GM03348 (cell line): ENCODE measurements at regions not wholly inside any gene's neighbourhood (a gene's known extent, or its start where the extent isn't known, plus 50 kb on each side); places are given as distances from the start of the nearest gene placed in this dataset.

ENCODE experiments used
- DNase-seq: peaks from one replicate; pipeline ENCODE4 v3.0.0; 2012; ENCODE audit warnings: low spot score

DNA sequence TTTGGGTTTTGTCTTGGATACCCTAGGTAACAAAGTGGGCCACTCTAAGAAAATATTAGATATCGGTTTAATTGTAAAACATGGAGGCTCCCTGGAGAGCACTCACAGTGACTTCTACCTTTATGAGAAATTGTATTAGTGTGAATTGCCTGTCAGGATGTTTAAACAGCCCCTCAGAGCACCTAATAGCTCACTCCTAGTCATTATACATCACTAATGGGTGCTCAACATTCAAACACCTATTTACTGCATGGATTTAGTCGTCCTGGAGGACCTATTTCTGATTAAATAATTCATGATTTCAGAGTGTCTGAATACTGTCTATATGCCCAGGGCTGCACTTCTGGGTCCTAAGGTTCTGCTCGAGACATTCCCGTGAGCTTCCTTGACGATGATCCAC lies 430.2 kb upstream of the EEF2KMT start:
- DNase-seq, result no peak

DNA sequence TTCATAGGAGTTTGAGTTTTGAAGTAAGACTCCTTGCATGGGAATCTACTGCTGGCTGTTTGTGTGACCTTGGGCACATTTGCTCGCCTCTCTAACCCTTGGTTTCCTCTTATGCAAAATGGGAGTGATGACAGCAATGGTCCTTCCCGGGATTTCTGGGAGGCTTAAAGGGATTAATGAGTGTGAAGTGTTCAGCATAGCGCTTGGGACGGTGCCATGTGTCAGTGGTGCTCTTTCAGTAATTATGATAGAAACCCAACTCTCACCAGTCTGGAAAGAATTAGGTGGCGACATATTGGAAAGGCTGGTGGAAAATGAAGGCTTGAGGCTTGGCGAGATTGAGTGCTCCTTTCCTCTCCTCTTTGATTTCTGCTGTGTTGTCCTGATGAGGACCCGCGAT lies 429.2 kb upstream of the EEF2KMT start:
- no peak for DNase-seq

- DNase-seq, result no peak
Observed at GRCh38 chr16:5523829-5524228, 426.2 kb upstream of the EEF2KMT start.

- DNase-seq, result no peak
Observed at GRCh38 chr16:5516115-5516514, 418.5 kb upstream of the EEF2KMT start.

GRCh38 chr16:5512014-5512413 lies 414.4 kb upstream of the EEF2KMT start:
- DNase-seq, result no peak

DNA sequence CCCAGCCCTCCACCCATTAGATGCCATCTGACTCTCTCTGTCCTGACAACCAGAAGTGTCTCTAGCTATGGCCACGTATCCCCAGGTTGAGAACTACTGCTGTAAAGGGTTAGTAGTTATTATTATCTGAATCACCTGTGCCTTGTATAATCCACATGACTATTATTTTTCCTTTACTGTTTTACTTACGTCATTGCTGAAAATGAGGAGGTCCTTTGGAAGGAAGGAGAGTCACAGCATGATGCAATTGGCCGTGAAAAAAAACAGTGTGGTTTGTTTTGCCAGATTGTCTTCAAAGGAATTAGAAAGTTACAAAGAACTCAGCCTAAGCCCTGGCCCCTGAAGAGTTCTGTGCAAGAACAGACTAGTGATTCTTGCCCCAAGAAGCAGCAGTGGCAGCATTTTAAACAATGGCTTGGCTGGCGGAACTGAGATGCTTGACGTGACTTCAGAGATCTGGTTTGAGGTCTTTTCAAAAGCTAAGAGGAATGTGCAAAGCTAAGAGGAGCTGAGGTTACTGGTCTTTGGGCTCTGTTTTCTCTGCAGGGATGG lies 413.3 kb upstream of the EEF2KMT start:
- DNase-seq, result no peak

DNA sequence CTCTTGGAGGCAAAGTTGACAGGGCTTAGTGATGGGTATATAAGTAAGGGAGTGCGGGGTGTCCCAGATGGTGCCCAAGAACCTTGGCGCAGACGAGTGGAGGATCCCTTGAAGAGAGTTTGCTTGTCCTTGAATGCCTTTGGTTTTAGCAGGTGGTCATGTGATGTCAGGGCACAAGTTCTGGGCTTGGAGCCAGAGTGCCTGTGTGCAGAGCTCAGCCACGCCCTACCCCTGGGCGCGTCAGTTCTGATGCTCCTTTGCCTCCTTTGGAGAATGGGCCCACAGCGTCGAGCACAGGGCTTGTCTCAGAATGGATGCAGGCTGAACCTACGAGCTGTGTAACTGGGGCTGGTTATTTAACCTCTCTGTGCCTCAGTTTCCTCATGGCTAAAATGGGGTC lies 412.2 kb upstream of the EEF2KMT start:
- DNase-seq, result no peak

- DNase-seq, result no peak
Observed at GRCh38 chr16:5509336-5509735, 411.7 kb upstream of the EEF2KMT start.

DNA sequence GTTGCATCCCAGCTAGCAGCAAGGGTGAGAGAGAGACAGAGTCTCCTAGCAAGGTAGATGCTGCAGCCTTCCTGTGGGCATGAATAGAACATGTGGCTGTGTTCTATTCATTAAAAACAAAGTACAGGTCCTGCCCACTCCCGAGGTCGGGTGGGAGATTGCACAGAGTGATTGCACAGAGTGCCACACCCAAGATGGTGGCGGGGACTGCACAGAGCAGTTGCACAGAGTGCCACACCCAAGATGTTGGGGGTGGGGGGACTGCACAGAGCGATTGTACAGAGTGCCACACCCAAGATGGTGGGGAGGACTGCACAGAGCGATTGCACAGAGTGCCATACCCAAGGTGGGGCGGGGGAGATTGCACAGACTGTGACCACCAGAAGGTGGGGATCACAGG lies 410.8 kb upstream of the EEF2KMT start:
- DNase-seq, result no peak

DNA sequence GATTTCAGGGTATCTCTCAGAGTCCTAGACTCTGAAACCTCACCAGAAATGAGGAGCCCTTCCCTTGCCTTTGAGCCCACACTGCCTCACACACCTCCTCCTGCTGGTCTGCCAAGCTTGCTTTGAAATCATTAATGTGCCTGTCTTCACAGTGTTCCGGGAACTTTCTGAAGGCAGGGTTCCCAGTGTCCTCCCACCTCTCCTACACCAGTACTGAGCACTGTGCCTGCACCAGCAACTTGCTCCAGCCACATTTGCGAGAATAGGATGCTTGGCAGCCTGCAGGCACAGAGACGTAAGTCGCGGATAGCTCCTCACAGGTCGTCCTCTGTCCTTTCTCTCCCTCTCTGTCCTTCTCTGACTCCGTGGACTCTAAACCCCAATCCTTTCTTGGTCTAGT lies 408.4 kb upstream of the EEF2KMT start:
- DNase-seq, result no peak

DNA sequence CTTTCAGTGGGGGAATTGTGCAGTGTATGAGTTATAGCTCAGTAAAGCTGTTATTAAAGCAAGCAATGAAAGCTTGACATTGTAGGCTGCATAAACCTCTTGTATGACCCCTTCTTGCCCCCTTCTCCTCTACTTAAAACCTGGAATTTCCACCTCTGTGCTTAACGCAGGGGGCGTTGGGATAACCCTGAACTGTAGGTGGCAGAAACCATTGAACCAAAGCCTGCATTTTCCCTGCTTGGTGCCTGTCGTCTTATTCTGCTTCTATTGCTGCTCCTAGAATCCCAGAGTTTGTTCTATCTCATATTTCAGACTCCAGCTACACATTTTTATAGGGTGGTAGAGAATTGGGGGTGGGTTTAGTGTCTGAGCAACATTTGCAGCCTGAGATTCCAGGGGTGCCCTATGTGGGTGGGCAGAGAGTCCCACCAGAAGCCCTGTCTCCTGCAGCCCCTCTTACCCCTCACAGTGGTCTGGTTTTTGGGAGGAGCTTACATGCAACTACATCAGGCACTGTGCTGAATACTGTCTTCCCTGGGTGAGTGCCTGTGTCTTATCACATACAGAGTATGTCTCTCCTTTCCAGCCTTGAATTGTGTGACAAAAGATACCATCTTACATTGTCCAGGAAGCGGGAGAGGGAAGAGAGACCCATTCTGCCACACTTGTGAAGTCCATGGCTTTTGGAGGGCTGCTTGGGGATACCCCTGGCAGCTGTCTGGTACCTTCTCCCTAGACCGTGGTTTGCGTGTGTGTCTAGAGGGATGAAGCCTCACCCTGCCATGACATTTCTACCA lies 407.7 kb upstream of the EEF2KMT start:
- no peak for DNase-seq

GRCh38 chr16:5504064-5504781 lies 406.6 kb upstream of the EEF2KMT start:
- DNase-seq, result no peak

DNA sequence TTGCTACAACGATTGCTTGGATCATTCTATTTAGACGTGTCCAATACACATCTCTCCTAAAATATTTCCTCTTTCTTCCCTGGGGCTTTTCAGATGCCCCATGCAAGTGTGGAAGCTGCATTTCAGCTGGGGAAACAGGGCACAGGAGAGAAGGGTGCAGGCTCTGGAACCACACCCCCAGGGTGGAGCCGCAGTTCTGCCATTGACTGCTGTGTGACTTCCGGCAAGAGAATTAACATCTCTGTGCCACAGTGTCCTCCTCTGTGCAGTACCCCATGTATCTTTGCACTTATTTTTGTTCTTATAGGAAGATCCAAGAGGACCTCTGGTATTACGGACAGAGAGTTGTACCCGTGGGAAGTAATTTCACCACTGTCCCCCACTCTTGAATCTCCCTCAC lies 405.3 kb upstream of the EEF2KMT start:
- DNase-seq, result no peak

DNA sequence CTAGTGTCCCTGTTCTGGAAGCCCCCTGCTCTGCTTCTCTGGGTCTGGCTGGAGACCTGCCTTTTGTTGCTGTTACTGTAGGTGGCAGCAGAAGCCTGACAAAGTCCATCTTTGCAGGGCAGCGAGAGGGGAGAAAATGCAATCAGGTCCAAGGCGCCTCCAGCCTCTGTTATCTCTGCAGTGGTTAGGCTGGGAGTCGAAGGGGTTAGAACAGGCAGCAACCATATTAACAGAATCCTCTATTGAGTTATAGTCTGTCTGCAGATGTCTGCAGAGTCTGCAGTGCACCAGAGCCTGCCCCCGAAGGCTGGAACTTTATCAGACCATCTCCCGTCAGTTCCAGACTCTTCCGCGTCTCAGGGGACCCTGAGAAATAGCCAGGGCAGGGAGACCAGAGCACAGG lies 404.9 kb upstream of the EEF2KMT start:
- no peak for DNase-seq

- DNase-seq, result no peak
Observed at GRCh38 chr16:5500526-5500925, 402.9 kb upstream of the EEF2KMT start.

GRCh38 chr16:5498562-5498961 lies 401.0 kb upstream of the EEF2KMT start:
- DNase-seq, result no peak

DNA sequence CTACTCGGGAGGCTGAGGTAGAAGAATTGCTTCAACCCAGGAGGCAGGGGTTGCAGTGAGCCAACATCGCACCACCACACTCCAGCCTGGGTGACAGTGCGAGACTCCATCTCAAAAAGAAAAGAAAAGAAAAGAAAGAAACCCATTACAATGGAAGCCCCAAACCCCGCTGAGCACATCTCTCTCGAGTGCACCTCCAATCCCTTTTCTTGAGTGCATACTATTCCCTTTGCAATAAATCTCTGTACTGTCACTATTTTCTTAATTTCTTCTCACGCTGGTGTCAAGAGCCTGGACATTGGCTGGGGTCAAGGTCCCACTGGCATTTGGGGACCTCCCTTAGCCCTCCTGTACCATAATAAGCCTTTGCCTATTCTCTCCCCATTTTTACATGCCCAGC lies 398.4 kb upstream of the EEF2KMT start:
- DNase-seq, result no peak

DNA sequence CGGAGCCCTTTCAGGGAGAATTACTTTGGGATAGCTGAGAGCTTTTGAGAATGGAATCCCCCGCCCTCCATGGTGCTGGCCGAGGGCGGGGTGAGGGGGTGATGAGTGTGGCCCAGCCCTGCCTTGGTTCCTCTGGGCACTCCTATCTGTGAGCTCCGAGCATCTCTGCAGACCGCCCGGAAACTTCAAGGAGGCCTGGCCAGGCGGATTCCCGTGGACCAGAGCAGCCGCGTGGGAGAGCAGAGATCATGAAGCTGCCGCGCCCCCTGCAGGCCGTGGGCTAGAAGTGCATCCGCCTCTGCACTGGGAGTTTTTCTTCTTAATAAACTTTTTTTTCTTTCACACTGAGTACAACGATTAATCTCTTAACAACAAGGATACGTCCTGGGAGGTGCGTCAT lies 392.9 kb upstream of the EEF2KMT start:
- DNase-seq, result no peak

DNA sequence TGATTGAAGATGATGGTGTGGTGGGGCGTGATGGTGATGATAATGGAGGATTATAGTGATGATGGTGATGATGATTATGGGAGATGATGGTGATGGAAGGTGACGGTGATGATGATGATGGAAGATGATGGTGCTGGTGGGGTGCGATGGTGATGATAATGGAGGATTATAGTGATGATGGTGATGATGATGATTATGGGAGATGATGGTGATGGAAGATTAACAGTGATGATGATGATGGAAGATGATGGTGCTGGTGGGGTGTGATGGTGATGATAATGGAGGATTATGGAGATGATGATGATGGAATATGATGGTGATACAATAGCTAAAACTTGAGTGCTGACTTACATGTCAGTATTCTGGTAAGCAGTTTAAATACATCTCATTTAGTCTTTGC lies 391.0 kb upstream of the EEF2KMT start:
- no peak for DNase-seq

- no peak for DNase-seq
Observed at GRCh38 chr16:5487728-5488127, 390.1 kb upstream of the EEF2KMT start.

DNA sequence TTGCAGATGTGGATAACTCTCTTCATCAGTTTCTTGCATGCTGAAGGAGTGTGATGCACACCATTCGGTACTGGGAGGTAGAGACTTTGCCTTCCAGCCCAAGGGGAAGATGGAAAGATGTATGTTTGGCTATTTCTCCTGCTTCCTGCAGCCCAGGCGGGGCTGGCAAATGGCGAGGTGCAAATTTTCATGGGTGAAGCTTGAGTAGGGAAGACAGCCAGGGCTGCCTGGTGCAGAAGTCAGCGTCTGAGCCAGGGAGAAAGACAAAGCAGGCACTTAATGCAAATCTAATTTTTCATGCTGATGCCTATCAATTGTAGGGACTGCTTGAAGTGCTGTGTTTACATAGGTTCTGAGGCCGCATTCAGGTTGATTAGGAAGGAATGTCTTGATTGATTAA lies 384.7 kb upstream of the EEF2KMT start:
- DNase-seq, result no peak

- no peak for DNase-seq
Observed at GRCh38 chr16:5480431-5481195, 383.0 kb upstream of the EEF2KMT start.

- DNase-seq, result no peak
Observed at GRCh38 chr16:5479926-5480325, 382.3 kb upstream of the EEF2KMT start.
